GM12865 (cell line): ENCODE measurements at regions not wholly inside any gene's neighbourhood (a gene's known extent, or its start where the extent isn't known, plus 50 kb on each side); places are given as distances from the start of the nearest gene placed in this dataset.

Experiments used
- DNase-seq: peaks from one replicate; pipeline ENCODE4 v3.0.0; 2010; ENCODE audit warnings: low read depth
- H3K4me3 ChIP-seq: 2 replicates; pipeline ENCODE4 v1.5.1; 2011; ENCODE audit warnings: mild to moderate bottlenecking, low read depth, low read length, control low read depth
- TF ChIP-seq, protein P1 (sequence below): IDR thresholded peaks from 2 replicates; pipeline ENCODE4 v1.5.1; 2011; ENCODE audit warnings: low read length, control low read depth, low read depth, inconsistent platforms; ENCODE audit not compliant: insufficient read depth; ENCODE audit errors: missing control alignments

DNA sequence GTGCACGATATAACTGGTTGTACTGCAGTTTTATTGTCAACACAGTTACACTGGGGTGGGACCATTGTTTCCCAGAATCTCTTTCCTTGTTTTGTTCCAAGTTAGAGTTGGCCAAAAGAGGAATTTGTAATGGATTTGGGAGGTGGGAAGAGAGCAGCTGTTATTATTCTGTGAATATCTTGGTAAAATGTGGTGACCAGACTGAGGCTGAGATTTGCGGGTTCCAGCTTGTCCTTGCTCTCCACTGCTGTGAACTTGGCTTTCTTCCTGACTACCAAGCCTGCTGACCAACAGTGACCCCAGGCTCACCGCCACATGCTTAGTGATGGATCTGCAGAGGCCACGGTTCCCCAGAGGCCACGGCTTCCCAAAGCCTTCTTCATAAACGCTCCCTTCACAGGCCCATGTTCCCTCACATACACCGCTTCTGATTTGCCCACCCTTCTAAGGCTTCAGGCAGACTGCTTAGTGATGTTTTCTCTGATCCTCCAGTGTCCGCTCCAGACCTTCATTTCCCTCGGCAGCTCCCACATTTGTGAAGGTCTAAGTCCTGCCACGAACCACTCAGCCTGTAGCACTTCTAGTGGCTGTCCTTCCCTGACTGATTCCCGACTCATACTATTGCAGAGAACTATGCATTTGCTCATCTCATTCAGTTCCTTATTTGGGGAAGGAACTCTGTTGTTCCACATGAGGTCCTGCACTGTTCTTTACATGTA lies 525.5 kb upstream of the RGMA start:
- no peak for DNase-seq
- TF ChIP-seq, protein P1, sequence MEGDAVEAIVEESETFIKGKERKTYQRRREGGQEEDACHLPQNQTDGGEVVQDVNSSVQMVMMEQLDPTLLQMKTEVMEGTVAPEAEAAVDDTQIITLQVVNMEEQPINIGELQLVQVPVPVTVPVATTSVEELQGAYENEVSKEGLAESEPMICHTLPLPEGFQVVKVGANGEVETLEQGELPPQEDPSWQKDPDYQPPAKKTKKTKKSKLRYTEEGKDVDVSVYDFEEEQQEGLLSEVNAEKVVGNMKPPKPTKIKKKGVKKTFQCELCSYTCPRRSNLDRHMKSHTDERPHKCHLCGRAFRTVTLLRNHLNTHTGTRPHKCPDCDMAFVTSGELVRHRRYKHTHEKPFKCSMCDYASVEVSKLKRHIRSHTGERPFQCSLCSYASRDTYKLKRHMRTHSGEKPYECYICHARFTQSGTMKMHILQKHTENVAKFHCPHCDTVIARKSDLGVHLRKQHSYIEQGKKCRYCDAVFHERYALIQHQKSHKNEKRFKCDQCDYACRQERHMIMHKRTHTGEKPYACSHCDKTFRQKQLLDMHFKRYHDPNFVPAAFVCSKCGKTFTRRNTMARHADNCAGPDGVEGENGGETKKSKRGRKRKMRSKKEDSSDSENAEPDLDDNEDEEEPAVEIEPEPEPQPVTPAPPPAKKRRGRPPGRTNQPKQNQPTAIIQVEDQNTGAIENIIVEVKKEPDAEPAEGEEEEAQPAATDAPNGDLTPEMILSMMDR: no peak
- no peak overlapping the region for H3K4me3 ChIP-seq

DNA sequence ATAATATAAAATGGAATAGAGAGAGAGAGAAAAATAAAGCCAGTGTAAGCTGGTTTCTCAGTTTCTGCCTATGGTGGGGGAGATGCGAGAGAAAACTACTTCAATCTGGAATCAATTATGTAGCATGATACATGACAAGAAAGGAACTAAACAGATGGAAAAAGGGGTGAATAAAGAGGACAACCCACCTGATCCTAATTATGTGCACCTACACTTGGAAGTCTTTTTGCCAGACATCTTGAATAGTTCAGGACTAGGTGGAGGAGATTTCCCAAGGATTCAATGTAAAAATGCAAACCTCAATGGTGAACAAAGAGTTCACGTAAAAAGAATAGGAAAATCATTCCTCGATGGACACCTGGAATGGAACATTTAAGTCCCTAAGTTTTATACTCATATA lies 524.4 kb upstream of the RGMA start:
- TF ChIP-seq, protein P1: no peak
- no peak overlapping the region for H3K4me3 ChIP-seq
- DNase-seq: no peak

DNA sequence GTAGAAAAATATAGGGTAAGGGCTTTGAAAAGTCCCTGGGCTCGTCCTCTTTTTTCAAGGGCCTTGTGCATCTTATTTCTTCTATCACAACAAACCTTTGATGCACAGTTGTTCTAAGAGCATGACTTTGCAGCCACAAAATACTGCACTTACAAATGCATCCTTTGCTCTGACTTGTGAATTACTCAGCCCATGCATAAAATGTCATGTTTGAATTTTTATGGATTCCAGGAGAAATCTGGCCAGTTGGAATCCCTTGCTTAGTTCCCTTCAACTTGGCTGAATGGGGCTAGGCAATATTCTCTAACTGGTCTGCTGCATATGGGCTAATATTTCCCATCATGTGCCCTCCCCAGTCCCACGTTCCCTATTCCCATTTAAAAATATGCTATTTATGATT lies 523.9 kb upstream of the RGMA start:
- DNase-seq: no peak
- TF ChIP-seq, protein P1: no peak
- H3K4me3 ChIP-seq: no peak overlapping the region

DNA sequence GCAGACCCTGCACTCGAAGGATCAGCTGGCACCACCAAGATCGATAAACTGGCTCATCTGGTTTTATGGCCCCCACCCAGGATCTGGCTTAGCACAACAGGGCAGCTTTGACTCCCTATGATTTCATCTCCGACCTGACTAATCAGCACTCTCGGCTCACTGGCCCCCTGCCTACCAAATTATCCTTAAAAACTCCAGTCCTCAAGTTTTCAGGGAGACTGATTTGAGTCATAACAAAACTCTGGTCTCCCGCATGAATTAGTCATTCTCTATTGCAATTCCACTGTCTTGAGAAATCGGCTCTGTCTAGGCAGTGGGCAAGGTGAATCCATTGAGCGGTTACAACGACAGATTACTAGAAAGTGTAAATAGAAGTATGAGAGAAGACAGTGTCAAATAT lies 521.9 kb upstream of the RGMA start:
- TF ChIP-seq, protein P1: no peak
- no peak for DNase-seq
- no peak overlapping the region for H3K4me3 ChIP-seq

DNA sequence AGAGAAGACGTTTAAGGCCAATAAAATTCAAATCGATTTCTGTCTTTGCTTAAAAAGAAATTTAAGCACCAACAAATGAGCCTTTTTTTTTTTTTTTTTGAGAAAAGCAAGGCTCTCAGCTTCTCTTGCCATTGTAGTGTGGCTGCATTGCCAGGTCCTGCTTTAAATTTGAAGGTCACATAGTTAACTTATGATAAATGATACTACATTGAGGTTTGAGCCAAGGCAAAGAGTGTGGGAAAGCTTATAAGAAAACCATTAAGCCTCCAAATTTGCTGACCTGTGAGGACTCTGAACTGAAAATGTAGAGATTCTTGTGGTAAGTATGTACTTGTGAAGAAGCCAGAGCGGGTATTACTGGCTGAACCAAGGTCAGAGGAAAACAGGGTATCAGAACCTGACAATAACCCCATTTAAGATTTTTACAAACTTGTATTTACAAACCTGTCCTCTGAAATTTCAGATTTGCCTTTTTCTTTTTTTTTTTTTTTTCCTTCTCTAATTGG lies 519.7 kb upstream of the RGMA start:
- no peak for DNase-seq
- TF ChIP-seq, protein P1: no peak
- no peak overlapping the region for H3K4me3 ChIP-seq

DNA sequence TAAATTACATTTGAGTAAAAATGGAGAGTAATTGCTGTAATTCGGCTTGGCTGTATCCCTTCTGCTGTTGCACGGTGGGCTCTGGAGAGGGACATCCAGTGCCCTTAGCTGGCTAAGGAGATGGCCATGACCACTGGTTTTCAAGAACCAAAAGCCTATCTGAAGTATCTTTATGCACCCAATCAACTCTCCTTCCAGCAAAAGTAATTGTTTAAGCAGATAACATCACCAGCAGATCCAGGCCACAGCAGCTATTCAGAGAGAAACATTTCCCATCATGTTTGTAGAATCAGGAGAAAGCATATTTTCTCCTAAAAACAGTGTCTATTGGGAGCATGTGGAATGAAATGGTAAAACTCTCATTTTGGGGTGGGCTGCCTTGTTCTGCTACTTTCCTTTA lies 514.5 kb upstream of the RGMA start:
- DNase-seq: no peak
- no peak overlapping the region for H3K4me3 ChIP-seq
- TF ChIP-seq, protein P1: no peak

DNA sequence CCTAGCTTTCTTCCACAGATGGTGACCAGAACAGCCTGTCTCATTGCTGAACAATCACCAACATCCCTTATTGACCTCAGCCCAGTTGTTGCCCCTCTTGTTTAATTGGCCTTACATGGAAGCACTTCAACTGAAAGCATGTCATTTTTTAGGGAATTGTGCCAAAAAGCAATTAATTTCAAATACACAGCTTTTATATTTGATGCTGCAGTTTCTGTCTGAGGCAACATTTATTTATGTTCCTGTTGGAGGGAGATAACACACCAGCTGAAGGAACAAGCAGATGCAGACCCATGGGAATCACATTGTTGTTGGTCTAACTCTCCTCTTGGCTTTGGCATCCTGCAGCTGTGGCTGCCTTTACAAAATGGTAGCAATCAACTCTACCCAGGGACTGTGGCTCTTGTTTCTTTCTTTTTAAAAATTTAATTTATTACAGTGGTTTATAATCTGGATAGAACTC lies 498.1 kb upstream of the RGMA start:
- H3K4me3 ChIP-seq: no peak overlapping the region
- TF ChIP-seq, protein P1: no peak

More for the DNA sequence above, 498.1 kb upstream of the RGMA start:
- DNase-seq: no peak
